ENCODE measurements at regions not wholly inside any gene's neighbourhood (a gene's known extent, or its start where the extent isn't known, plus 50 kb on each side); places are given as distances from the start of the nearest gene placed in this dataset.

DNA sequence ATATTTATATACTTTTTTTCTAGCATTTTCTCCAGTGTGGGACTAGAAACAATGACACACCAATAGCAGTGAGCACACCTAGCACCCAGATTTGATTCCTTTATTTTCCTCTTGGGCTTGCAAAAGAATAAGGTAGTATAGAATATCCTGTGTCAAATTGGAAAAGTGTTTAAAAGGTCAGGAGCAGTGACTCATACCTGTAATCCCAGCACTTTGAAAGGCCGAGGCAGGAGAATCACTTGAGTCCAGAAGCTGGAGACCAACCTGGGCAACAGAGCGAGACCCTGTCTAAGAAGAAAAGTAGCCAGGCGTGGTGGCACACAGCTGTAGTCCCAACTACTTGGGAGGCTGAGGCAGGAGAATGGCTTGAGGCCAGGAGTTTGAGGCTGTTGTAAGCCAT, 53.8 kb upstream of the SGPP1 start:
- ATAC-seq (no peak), DNase-seq (no peak)
- intact Hi-C loops (cut with DNase I, micrococcal nuclease) = no loop called here

DNA sequence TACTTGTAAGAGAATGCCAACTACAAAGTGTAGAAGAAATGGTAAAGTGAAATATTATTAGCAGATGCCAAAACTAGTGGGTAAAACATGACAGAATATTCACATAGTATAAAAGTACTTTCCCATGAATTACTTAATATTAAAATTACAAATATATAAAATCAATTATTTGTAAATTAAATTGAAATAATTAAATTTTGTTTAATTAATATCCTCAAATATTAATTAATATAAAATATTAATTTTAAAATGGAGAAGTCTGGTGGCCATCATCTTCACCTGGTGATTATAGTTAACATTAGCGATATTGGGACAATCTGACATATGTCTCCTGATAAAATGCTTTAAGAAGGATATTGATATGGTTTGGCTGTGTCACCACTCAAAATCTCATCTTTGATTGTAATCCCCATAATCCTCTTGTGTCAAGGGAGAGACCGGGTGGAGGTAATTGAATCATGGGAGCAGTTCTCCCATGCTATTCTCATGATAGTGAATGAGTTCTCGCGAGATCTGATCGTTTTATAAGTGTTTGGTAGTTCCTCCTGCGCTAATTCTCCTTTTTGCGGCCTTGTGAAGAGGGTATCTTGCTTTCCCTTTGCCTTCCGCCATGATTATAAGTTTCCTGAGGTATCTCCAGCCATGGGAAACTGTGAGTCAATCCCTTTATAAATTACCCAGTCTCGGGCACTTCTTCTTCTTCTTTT, 55.0 kb upstream of the SGPP1 start:
- intact Hi-C loops (cut with DNase I, micrococcal nuclease) = no loop called here
- ATAC-seq (peak; percentile 52), DNase-seq (no peak)

DNA sequence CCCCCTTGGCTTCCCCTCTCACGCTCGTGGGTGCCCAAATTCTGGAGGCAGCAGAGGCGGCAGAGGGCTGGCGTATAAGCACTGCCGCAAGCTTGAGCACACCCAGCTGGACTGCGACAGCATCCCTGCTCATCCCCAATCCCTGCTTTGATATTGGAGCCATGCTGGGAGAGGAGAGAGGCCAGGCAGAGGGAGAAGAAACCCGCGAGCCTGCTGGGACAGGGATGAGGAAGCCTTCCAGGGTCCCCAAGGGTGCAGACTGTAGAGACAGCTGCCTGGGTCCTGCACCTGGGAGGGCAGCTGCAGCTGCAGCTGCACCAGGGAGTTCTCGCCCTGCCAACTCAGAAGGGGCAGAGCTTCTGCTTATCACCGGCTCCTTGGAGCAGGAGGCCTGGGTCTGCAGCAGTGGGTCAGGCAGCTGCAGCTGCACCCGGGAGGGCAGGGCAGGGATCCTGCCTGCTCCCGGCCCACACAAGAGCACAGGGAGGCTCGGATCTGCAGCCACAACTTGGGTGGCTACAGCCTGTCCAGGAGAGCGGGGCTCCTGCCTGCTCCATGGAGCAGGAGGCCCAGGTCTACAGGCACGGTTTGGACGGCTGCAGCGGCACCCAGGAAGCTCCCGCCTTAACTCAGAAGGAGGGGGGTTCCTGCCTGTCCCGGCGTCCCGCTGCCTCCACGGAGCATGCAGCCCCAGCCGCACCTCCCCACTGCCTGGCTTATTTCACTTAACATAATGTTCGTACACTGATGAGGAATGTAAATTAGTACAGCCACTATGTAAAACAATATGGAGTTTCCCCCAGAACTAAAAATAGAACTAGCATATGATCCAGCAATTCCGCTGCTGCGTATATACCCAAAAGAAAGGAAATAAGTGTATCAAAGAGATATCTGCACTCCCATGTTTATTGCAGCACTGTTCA, 60.4 kb upstream of the SGPP1 start:
- intact Hi-C loops (cut with DNase I, micrococcal nuclease) = no loop called here
- DNase-seq (no peak), ATAC-seq (no peak)

DNA sequence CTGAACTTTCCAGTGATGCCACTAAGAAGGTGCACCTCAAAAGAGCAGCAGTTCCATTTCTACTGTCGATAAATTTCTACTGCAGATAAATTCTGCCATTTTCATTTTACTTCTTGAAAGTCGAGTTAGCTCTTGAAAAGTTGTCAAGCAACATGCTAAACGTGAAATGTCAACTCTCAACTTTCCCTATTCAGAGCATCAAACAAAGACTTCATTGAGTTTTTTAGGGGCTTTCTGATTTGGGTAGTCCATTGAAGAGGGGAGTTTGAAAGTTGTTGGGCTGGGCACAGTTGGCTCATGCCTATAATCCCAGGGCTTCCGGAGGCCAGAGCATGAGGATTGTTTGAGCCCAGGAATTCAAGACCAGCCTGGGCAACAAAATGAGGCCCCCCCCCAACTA, 59.4 kb upstream of the SYNE2 start:
- intact Hi-C loops (cut with DNase I, micrococcal nuclease) = loop anchor here in 1 of 2 donors (10.0 kb wide), 1 partner anchor 501 kb away; the partner anchor contains the start of gene ESR2
- no peak for DNase-seq
- ATAC-seq = no peak

DNA sequence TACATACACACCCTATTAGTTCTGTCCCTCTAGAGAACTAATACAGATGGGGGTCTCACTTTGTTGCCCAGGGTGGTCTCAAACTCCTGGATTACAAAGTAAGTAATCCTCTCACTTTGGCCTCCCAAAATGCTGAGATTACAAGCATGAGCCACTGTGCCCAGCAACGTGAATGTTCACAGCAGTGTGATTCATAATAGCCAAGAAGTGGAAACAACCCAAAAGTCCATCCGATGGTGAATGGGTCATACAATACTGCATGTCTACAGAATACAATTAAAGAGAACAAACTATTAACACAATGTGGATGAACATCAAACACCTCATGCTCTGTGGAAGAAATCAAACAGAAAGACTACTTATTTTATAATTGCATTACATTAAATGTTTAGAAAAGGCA, 57.3 kb upstream of the SYNE2 start:
- intact Hi-C loops (cut with DNase I, micrococcal nuclease) = loop anchor here in 1 of 2 donors (10.0 kb wide), 1 partner anchor 499 kb away; the partner anchor contains the start of gene ESR2
- DNase-seq = no peak
- ATAC-seq = no peak

DNA sequence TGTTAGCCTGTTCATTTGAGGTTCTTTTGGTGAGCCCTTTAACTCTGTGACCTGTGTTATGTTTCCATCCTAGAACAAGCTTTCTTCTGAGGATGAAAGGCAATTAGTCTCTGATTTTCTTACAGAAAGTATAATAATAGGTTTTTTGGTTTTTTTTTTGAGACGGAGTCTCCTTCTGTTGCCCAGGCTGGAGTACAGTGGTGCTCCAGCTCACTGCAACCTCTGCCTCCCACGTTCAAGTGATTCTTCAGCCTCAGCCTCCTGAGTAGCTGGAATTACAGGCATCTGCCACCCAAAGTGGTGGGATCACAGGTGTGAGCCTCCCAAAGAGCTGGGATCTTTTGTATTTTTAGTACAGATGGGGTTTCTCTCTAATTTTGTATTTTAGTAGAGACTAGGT, 52.7 kb upstream of the SYNE2 start:
- intact Hi-C loops (cut with DNase I, micrococcal nuclease) = no loop called here
- DNase-seq = no peak
- no peak for ATAC-seq

DNA sequence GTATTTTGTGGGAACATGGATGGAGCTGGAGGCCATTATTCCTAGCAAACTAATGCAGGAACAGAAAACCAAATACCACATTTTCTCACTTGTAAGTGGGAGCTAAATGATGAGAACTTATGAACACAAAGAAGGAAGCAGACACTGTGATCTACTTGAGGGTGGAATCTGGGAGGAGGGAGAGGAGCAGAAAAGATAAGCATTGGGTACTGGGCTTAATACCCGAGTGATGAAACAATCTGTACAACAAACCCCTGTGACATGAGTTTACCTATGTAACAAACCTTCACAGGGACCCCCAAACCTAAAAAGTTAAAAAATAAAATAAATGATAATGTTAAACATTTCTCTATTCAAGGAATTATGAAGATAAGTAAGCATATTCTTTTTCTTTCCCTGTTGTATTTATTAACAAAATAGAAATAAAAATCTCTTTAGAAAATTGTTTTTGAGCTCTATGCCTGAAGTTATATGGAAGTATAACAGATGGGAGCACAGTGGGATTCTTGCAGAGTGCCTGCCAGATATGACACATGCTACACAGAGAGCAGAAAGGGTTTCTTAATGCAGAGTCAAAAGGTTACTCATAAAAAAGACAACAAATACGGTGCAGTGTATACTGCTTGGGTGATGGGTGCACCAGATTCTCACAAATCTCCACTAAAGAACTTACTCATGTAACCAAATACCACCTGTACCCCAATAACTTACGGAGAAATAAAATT, 52.0 kb upstream of the SYNE2 start:
- intact Hi-C loops (cut with DNase I, micrococcal nuclease) = no loop called here
- ATAC-seq = no peak
- no peak for DNase-seq

All from left colon (tissue), 2 donors.